ENCODE measurements at regions not wholly inside any gene's neighbourhood (a gene's known extent, or its start where the extent isn't known, plus 50 kb on each side); places are given as distances from the start of the nearest gene placed in this dataset.
"Not testable (repeated sequence)": the region's sequence is repeated elsewhere in the genome, so short reads cannot be mapped to it uniquely, and the experiment has no call there.

- Mint-ChIP-seq H3K36me3 (ENCODE audit: insufficient read depth) (peaks cover 2% of the 10 kb centered on the region), H3K4me1 (ENCODE audit: low read depth) (no peaks in the 10 kb centered on the region), H3K4me3 (ENCODE audit: low read depth) (no peak overlapping the region), H3K9me3 (ENCODE audit: low read depth) (peaks cover 53% of the 10 kb centered on the region), H3K27ac (no peak overlapping the region), H3K27me3 (no peaks in the 10 kb centered on the region)
- no peak for DNase-seq (ENCODE audit: low spot score, unreplicated experiment)
- no peak for TF ChIP-seq CTCF (IDR thresholded peaks at IDR 0.05; ENCODE audit: unreplicated experiment)
Observed at GRCh38 chr7:113504142-113504541, 385.8 kb upstream of the SMIM30 start.

GRCh38 chr7:113496586-113496985, 378.2 kb upstream of the SMIM30 start:
- not testable (repeated sequence) for H3K4me3 Mint-ChIP-seq (ENCODE audit: low read depth); H3K27ac Mint-ChIP-seq; H3K4me1 Mint-ChIP-seq (ENCODE audit: low read depth)

GRCh38 chr7:113494797-113495566, 376.6 kb upstream of the SMIM30 start:
- not testable (repeated sequence) for H3K27me3 Mint-ChIP-seq; H3K4me3 Mint-ChIP-seq (ENCODE audit: low read depth); H3K27ac Mint-ChIP-seq; H3K36me3 Mint-ChIP-seq (ENCODE audit: insufficient read depth); H3K4me1 Mint-ChIP-seq (ENCODE audit: low read depth); DNase-seq (ENCODE audit: low spot score, unreplicated experiment)
- peaks cover 19% of the 10 kb centered on the region for H3K9me3 Mint-ChIP-seq (ENCODE audit: low read depth)

More at GRCh38 chr7:113496586-113496985, 378.2 kb upstream of the SMIM30 start:
- not testable (repeated sequence) for H3K36me3 Mint-ChIP-seq (ENCODE audit: insufficient read depth); DNase-seq (ENCODE audit: low spot score, unreplicated experiment); H3K27me3 Mint-ChIP-seq
- peaks cover 19% of the 10 kb centered on the region for H3K9me3 Mint-ChIP-seq (ENCODE audit: low read depth)

- no peak for DNase-seq (ENCODE audit: low spot score, unreplicated experiment)
- no peak overlapping the region for H3K4me3 Mint-ChIP-seq (ENCODE audit: low read depth)
- no peak for TF ChIP-seq CTCF (IDR thresholded peaks at IDR 0.05; ENCODE audit: unreplicated experiment)
- no peaks in the 10 kb centered on the region for H3K4me1 Mint-ChIP-seq (ENCODE audit: low read depth)
- no peaks in the 10 kb centered on the region for H3K27me3 Mint-ChIP-seq
- H3K27ac Mint-ChIP-seq, result no peak overlapping the region
- H3K36me3 Mint-ChIP-seq (ENCODE audit: insufficient read depth), result no peaks in the 10 kb centered on the region
- H3K9me3 Mint-ChIP-seq (ENCODE audit: low read depth), result peaks cover 25% of the 10 kb centered on the region
Observed at GRCh38 chr7:113491305-113491704, 373.0 kb upstream of the SMIM30 start.

- Mint-ChIP-seq H3K27ac (no peak overlapping the region), H3K9me3 (ENCODE audit: low read depth) (peaks cover 41% of the 10 kb centered on the region), H3K4me3 (ENCODE audit: low read depth) (no peak overlapping the region), H3K4me1 (ENCODE audit: low read depth) (no peaks in the 10 kb centered on the region), H3K36me3 (ENCODE audit: insufficient read depth) (no peaks in the 10 kb centered on the region), H3K27me3 (no peaks in the 10 kb centered on the region)
- DNase-seq (ENCODE audit: low spot score, unreplicated experiment), result no peak
- no peak for TF ChIP-seq CTCF (IDR thresholded peaks at IDR 0.05; ENCODE audit: unreplicated experiment)
Observed at GRCh38 chr7:113487925-113488731, 369.8 kb upstream of the SMIM30 start.

GRCh38 chr7:113486548-113486947, 368.2 kb upstream of the SMIM30 start:
- Mint-ChIP-seq H3K36me3 (ENCODE audit: insufficient read depth) (no peaks in the 10 kb centered on the region), H3K27ac (no peak overlapping the region), H3K27me3 (no peaks in the 10 kb centered on the region), H3K4me1 (ENCODE audit: low read depth) (no peaks in the 10 kb centered on the region), H3K4me3 (ENCODE audit: low read depth) (no peak overlapping the region), H3K9me3 (ENCODE audit: low read depth) (peaks cover 51% of the 10 kb centered on the region)
- no peak for DNase-seq (ENCODE audit: low spot score, unreplicated experiment)
- no peak for TF ChIP-seq CTCF (IDR thresholded peaks at IDR 0.05; ENCODE audit: unreplicated experiment)
